Psoas muscle (tissue), 7 donors: ENCODE measurements at regions not wholly inside any gene's neighbourhood (a gene's known extent, or its start where the extent isn't known, plus 50 kb on each side); places are given as distances from the start of the nearest gene placed in this dataset.

Source experiments
- ATAC-seq, 4 donors: fragments of 200-7000 bp; cut with Tn5 transposase; one replicate each; pipeline ENCODE4 v1.9.1; 2020; ENCODE audit warnings: moderate library complexity in 3 of 4, mild to moderate bottlenecking in 2 of 4
- DNase-seq, 2 donors: peaks; one replicate each; pipeline ENCODE4 v3.0.0-alpha.2; 2020
- H3K27ac ChIP-seq: fragments of 200-600 bp; one replicate; pipeline ENCODE4 v1.8.0; 2022
- H3K27me3 ChIP-seq, 3 donors: fragments of 200-600 bp in 1 of 3; one replicate each; pipeline versions ENCODE4 v1.6.1 to v1.8.0; 2013 to 2022; ENCODE audit warnings: low read length in 2 of 3, mild to moderate bottlenecking in 2 of 3, moderate library complexity in 1 of 3; ENCODE audit not compliant: insufficient read depth in 3 of 3
- H3K36me3 ChIP-seq, 2 donors: fragments of 200-600 bp in 1 of 2; one replicate each; pipeline versions ENCODE4 v1.6.1 to v1.8.0; 2013 to 2022; ENCODE audit warnings: low read depth in 1 of 2, mild to moderate bottlenecking in 1 of 2, moderate library complexity in 1 of 2; ENCODE audit not compliant: insufficient read depth in 1 of 2
- H3K4me1 ChIP-seq: fragments of 200-600 bp; one replicate; pipeline ENCODE4 v1.8.0; 2022
- H3K4me3 ChIP-seq: fragments of 200-600 bp; one replicate; pipeline ENCODE4 v1.8.0; 2022; ENCODE audit warnings: mild to moderate bottlenecking
- H3K9me3 ChIP-seq: fragments of 200-600 bp; one replicate; pipeline ENCODE4 v1.8.0; 2022
- CTCF ChIP-seq: fragments of 200-600 bp; IDR thresholded peaks from one replicate; pipeline ENCODE4 v1.8.0; 2022; ENCODE audit warnings: antibody characterized with exemption
- WGBS, 3 donors: extraction: QIAGEN DNeasy Blood & Tissue Kit; methylation state at CpG; one replicate each; pipeline versions ENCODE4 v1.1.6 to v1.1.7; 2013; 5-methylcytosine and 5-hydroxymethylcytosine counted together
- intact Hi-C, 2 donors: fragments of 100-400 bp; cut with DNase I; formaldehyde crosslinking; loops; one replicate each; pipeline versions ENCODE4 v1.11.0 to v1.14.2; 2022
- donor health status: healthy with polysubstance abuse.
- donor health status: DM: no; HTN: no; CAD: no; lungs with moderate emphysema.
- donor health status: Bipolar disorder and iron deficiency.
- donor health status: healthy.
- donor health status: DM: yes; HTN: yes; CAD: no.
- donor health status: DM: no; HTN: no; CAD: no.
- donor health status: DM: yes; HTN: yes; CAD: no.

GRCh38 chr11:103585401-103585800 lies 451.0 kb upstream of the DDI1 start:
- no peaks in the 10 kb centered on the region for H3K27me3 ChIP-seq
- intact Hi-C loops: no loop called here

GRCh38 chr11:103585911-103586310 lies 450.5 kb upstream of the DDI1 start:
- H3K27ac ChIP-seq: no peak overlapping the region
- intact Hi-C loops: no loop called here
- no peaks in the 10 kb centered on the region for H3K36me3 ChIP-seq
- H3K27me3 ChIP-seq: no peaks in the 10 kb centered on the region
- DNase-seq: no peak
- 45 to 66% (median 57%) methylated on average over 5 of the region's 5 CpGs for WGBS, 3 donors
- TF ChIP-seq CTCF: no peak
- H3K4me3 ChIP-seq: no peak overlapping the region
- peak; percentile 29 to 49 (median 44) for ATAC-seq
- H3K9me3 ChIP-seq: no peaks in the 10 kb centered on the region
- H3K4me1 ChIP-seq: peaks cover 14% of the 10 kb centered on the region

More at GRCh38 chr11:103585401-103585800, 451.0 kb upstream of the DDI1 start:
- peak in 2 of 4 donors; percentile 43 to 48 for ATAC-seq
- Histone ChIP-seq H3K27ac (peak overlapping the region; percentile 36), H3K36me3 (no peaks in the 10 kb centered on the region), H3K4me1 (peaks cover 14% of the 10 kb centered on the region), H3K4me3 (no peak overlapping the region), H3K9me3 (no peaks in the 10 kb centered on the region)
- WGBS, 3 donors: 33 to 37% (median 34%) methylated on average over 2 of the region's 2 CpGs
- DNase-seq: no peak
- no peak for TF ChIP-seq CTCF

- ATAC-seq: peak; percentile 76 to 91 (median 86)
- WGBS, 3 donors: 20 to 25% (median 24%) methylated on average over 1 of the region's 1 CpG
- DNase-seq: no peak
- no peak for TF ChIP-seq CTCF
- Histone ChIP-seq H3K4me3 (no peak overlapping the region), H3K27me3 (no peaks in the 10 kb centered on the region), H3K36me3 (no peaks in the 10 kb centered on the region), H3K4me1 (peaks cover 14% of the 10 kb centered on the region), H3K9me3 (no peaks in the 10 kb centered on the region), H3K27ac (peak overlapping the region; percentile 53)
- intact Hi-C loops: no loop called here
These were observed 449.7 kb upstream of the DDI1 start for GRCh38 chr11:103586756-103587155.

- Histone ChIP-seq H3K4me1 (peaks cover 14% of the 10 kb centered on the region), H3K27ac (no peak overlapping the region), H3K9me3 (no peaks in the 10 kb centered on the region), H3K4me3 (no peak overlapping the region), H3K36me3 (no peaks in the 10 kb centered on the region), H3K27me3 (no peaks in the 10 kb centered on the region)
- TF ChIP-seq CTCF: no peak
- WGBS, 3 donors: 72 to 77% (median 77%) methylated on average over 4 of the region's 4 CpGs
- intact Hi-C loops: no loop called here
- ATAC-seq: peak in 3 of 4 donors; percentile 15 to 30 (median 27)
- DNase-seq: no peak
These were observed 448.3 kb upstream of the DDI1 start for GRCh38 chr11:103587901-103588788.
